ENCODE measurements at regions not wholly inside any gene's neighbourhood (a gene's known extent, or its start where the extent isn't known, plus 50 kb on each side); places are given as distances from the start of the nearest gene placed in this dataset.

- no peak overlapping the region for H3K4me3 ChIP-seq (ENCODE audit: control insufficient read depth, low read depth, low read length)
- DNase-seq (ENCODE audit: low read depth): no peak
- no peak for TF ChIP-seq CTCF (conservative IDR thresholded peaks at IDR 0.05; ENCODE audit: control insufficient read depth, insufficient read depth, low read depth, low read length)
Observed at GRCh38 chr6:159094444-159095252, 49.9 kb upstream of the TAGAP start.

All from fibroblast of mammary gland (primary cell).